Cardiac septum (tissue), 1 donor: ENCODE measurements at regions not wholly inside any gene's neighbourhood (a gene's known extent, or its start where the extent isn't known, plus 50 kb on each side); places are given as distances from the start of the nearest gene placed in this dataset.

ENCODE experiments used
- DNase-seq: peaks from one replicate; pipeline ENCODE4 v3.0.0-alpha.2; 2020; ENCODE audit warnings: low spot score
- intact Hi-C: fragments of 100-400 bp; cut with DNase I; formaldehyde crosslinking; loops from one replicate; pipeline ENCODE4 v1.14.0; 2022
- donor health status: DM: no; HTN: no; CAD: no.

DNA sequence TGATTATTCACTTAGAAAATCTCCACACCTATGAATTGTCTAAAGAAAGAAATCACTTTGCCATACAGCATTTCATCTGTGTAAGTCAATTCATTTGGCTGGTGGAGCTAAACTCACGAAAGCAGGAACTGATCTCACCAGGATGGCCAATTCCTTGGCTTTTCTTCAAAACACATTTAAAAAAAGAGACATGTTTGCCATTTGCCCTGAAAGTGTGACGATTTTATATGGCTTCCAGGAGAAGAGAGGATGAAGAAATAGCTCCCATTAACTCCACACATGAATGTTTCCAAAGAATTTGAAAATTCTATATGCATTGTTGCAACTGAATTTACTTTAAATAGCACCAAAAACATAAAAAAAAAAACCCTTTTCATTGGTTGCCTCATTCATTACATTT lies 334.7 kb downstream of the DMRT2 start:
- intact Hi-C loops: no loop called here

DNA sequence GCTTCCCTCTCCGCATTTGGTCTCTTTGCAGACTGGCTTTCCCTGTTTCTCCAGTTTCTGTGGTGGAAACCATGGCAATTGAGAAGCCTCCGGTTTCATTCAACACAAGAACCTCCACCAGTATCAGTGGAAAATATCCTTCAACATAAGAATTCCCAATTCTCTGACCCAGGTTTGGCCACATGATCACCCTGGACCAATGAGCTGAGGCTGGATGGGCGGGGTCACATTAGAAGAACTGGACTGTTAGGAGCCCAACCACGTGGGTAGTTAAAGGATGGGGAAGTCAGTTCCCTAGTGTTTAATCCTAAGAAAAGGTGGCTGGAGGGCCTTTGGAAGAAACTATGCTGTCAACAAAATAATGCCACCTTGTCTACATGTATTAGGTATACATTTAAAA lies 336.3 kb downstream of the DMRT2 start:
- intact Hi-C loops: no loop called here
- no peak for DNase-seq

More for the DNA sequence above, 334.7 kb downstream of the DMRT2 start:
- DNase-seq: no peak

DNA sequence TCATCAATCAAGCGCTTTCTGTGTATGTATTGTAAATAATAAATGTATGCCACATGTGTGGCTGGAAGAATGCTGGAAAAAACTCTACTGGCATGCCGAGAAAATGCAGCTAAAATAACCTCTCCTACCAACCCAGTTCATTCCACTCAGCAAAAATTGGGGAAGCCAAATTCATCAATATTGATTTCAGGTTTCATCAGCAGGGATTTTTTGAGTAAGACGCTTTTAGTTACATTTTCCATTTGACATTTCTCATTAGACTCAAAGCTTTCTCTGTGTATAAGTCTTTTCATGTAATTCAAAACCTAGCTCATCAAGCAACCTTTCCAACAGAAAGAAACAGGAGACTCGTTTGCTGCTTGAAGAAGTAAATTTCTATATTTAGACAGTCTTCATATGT lies 338.1 kb downstream of the DMRT2 start:
- intact Hi-C loops: no loop called here
- DNase-seq: no peak

DNA sequence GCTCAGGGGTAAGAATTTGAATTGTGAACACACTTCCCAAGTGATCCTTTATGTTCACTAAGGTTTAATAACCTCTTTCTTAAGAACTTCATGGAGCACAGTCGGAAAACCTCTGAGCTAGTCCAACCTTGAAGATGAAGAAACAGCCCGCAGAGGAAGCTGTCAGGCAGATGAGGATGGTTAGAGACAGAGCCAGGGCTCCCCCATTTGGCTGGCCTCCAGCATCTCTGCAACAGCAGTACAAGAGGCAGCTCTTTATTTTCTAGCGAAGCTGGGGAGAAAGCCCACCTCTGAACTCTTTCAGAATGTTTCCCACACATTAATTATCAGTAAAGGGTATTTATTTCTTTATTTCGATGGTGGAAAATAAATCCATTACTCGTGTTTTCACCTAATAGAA lies 350.8 kb downstream of the DMRT2 start:
- intact Hi-C loops: no loop called here
- no peak for DNase-seq

DNA sequence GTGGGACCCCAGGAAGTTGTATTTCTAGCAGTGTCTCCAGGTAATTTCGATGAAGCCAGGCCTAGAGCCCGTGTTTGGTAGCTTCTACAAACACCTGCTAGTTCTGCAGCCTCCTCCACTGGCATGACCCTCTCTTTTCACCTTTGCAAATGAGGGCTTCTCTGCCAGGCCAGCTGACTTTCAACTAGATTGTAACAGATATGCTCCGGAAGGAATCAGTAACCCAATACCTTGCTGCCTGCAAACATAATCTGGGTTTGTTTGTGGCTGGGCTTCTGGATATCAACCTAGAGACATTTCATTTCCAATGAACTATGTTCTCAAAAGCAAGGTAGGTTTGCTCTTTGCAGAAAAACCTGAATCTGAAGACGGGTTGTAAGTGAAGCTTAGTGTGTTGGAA lies 354.8 kb downstream of the DMRT2 start:
- intact Hi-C loops: no loop called here
- DNase-seq: no peak

DNA sequence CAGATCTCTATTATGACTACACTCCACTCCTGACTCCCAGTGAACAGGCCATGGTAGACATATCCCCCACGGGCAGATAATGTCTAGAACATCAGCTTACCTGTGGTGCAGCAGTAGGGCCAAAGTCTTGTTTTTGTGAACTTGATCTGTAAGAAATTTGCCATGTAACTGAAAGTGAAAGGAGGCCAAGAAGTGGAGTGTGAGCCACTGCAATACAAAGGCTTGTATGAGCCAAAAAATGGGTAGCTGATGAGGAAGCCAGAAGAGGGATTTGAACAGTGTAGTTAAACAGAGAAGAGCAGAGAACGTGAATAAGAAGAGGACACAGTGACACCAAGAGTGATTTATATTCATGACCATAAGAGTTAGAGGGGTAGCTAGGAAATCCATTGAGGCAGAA lies 361.7 kb downstream of the DMRT2 start:
- intact Hi-C loops: no loop called here
- no peak for DNase-seq

DNA sequence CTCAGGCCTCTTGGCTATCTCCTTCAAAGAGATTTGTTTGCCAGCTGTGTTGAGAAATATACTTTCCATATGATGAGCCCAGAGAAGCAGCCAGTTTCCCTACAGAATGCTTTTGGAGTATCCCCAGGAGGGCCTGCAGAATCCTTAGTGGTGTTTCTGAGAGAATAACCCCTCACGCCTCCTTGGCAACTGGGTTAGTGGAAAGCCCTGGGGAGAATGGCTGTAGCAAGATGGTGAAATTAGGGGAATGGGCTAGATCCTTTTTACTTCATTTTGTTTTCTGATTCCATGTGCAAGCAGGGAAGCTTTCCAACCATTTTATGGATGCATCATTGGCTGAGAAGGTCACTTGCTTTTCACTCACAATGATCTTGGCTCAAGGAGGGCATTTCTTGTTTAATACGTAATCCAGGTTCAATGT lies 364.6 kb downstream of the DMRT2 start:
- intact Hi-C loops: no loop called here

DNA sequence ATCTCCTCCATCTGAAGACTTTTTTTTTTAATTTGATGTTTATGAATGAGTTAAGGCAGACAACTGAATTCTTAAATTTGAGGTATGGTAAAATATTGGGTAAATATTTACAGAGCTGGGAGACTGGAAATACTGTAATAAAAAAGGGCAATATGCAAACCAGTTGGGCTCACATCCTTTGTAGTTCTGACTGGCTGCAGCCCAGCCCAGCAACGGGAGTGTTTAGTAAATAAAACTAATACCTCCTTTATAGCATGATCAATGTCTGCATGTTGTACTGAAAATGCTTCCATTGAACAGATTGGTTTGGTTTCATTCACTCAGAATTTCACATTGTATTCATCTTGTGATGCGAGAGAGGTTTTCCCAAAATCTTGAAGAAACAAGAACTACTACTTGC lies 365.0 kb downstream of the DMRT2 start:
- no peak for DNase-seq
- intact Hi-C loops: no loop called here

More for the DNA sequence above, 364.6 kb downstream of the DMRT2 start:
- no peak for DNase-seq

DNA sequence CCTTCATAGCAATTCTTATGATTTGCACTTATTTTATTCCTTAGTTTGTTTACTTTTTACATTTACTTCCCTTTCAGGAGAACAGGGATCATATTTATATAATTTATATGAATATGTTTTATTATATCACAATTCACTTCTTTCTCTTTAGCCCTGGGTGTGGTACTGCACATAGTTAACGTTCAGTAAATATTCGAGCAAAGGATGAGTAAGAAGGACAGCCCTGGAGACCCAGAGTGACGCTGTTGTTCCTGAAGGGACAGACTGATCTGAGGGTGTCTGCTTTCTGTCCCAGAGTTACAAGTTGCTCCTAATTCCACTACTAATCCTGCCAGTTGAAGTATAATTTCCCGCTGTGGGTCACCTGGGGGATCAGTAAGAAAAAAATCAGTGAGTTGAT lies 366.1 kb downstream of the DMRT2 start:
- no peak for DNase-seq
- intact Hi-C loops: no loop called here

DNA sequence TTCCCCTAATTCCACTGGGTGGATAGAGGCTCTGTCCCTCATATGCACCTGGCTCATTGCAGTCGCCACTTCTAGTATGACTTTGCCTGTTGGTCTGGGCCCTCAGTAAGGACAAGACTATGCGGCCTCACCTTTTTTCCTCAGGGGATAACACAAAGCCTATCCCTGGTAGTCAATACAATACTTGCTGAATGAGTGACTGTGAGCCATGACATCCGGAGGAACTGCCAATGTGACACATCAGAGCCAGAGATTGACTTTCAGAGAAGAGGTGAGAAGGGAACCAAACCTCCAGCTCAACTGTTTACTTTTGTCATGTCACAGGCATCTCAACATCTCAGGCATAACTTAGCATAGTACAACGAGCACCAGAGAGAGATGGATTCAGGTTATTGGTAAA lies 371.3 kb downstream of the DMRT2 start:
- DNase-seq: no peak
- intact Hi-C loops: no loop called here

DNA sequence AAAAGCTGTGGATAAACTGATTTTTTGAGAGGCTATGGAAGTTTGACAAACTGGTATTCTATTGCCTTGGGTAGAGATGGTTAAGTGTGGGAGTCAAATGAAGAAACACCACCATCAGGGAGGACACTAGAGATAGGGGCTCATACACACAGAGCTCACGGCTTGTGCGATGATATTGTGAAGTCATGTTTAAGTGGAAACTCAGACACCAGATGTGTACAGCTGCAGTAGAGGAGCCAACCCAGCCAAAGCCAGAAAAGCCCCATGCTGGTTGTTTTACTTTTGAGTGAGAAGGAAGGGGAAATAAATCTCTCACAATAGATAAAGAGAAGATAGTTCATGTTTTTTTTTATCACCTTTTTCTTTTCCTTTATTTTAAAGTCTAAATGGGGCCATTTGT lies 377.7 kb downstream of the DMRT2 start:
- intact Hi-C loops: no loop called here
- DNase-seq: no peak

DNA sequence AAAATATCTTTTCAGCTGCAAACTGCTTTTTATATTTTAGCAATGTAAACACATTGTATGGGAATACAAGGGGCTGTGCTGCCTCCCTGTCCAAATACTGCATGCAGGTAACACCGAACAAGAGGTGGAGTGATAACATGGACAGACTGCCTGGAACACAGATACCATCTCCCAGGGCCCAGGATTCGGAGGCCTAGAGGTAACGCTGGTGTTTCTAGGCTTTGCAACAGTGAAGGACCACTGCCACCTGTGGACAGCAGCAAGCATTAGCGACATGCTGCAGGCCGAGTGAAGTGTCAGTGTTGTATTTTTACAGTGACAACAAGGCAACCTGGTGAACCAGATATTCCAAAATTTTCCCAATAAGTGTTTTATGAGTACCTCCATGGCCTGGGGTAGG lies 379.1 kb downstream of the DMRT2 start:
- intact Hi-C loops: no loop called here
- DNase-seq: no peak

DNA sequence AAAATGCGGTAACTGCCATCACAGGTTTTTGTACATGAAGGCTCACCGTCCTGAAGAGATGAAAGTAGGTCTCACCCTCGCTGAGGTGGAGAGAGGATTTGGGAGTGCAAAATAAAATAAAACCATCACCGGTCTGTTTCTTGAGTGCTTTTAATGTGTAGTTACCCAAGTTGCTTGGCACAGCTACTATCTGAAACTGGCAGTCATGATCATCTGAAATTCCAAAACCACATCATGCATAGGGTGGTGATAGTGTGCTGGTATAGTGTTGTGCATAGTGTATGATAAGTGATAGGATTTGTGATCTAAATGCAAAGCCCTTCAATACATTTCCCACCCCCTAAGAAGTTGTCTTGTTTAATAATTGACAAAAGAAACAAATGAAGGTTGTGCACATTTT lies 381.3 kb downstream of the DMRT2 start:
- intact Hi-C loops: no loop called here
- no peak for DNase-seq

DNA sequence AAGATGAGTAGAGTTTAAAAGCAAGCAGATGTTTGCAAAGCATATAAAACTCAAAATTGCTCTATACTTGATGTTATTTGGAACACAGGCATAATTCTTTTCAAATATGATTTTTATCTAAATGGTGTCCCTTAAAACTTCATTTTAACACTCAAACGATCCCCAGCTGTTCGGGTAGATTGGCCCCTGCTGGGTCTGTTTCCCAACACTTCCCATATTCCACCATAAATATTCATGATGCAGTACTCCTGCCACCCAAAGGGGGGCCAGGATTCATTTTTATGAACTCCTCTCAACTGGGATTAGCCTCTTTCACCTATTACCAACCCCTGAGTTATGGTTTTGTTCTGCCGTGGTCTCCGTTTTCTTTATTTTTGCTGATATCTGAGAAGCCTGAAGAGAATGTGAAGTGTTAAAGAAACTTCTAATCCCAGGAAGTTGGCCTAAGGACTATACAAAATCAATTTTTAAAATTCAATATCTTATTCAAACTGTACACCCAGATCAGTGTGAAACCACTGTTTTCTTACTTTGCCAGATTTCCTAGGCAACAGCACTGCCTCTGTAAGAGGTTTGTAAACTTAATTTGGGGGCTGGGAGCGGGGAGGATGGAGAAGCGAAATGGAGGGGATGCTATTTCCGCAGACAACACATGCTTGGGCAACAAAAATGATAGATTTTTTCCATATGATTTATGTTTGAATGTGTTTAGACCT lies 384.1 kb downstream of the DMRT2 start:
- intact Hi-C loops: no loop called here
- DNase-seq: no peak

DNA sequence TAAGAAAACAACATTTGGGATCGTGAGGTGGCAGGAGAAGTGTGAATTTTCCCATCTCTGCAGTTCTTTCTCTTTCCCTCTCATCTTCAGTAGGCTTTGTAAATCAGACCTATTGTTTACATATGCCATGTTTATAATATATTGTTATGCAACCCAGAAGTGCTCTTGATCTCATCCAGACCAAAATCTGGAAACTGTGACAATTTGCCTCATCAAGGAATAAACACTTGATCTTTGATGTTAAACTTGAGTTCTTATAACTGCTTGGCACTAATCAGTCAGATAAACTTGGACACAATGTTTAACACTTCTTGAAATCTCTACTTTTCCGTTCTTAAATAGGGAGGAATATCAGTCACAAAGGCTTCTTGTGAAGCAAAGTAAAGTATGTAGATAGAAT lies 384.7 kb downstream of the DMRT2 start:
- intact Hi-C loops: no loop called here
- no peak for DNase-seq

DNA sequence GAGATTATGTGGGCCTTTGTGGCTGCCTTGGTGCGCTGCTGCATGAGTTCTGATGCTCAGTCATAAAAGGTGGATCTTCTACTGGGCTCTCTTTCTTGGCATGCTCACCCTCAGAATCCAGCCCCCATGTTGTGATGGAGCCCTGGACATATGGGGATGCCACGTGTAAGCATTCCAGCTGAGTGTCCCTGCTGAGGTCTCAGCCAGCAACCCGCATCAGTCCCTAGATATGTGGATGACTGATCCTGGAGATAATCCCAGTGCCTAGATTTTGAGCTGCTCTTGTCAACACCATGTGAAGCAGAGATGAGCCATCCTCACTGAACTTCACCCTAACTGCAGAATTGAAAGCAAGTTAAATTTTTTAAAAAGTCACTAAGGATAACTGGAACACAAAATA lies 390.1 kb downstream of the DMRT2 start:
- intact Hi-C loops: no loop called here
- no peak for DNase-seq

DNA sequence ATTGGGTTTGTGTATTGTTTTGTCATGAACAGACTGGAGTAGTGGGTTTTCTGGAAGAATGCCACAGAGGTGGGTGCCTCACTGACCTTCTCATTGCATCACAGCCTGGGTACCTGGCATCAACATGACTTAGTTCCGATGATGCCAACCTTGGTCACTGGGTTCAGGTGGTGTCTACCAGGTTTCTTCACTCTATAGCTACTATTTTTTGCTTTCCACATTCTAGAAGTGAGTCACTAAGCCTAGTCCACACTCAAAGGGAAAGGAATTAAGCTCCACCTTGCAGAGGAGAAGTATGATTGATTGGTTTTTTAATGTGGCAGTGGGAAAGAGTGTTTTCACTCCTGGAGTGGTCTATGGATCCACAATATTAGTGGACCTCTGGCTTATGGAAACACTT lies 391.9 kb downstream of the DMRT2 start:
- DNase-seq: no peak
- intact Hi-C loops: no loop called here

DNA sequence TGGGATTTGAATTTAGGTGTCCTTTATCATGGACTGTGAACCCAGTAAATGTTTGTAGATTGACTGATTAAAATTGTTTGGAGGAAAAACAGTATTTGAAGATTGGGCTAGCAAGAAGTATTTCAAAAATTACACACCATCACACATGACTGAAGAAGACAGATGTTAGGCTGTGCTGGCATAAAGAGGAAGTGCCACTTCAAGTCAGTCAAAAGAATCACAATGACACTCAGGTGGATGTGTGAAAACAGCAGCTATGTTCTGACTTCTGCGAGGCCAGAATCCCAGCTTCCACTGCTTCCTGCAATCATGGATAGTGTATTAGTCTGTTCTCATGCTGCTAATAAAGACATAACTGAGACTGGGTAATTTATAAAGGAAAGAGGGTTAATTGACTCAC lies 393.3 kb downstream of the DMRT2 start:
- DNase-seq: no peak
- intact Hi-C loops: no loop called here

DNA sequence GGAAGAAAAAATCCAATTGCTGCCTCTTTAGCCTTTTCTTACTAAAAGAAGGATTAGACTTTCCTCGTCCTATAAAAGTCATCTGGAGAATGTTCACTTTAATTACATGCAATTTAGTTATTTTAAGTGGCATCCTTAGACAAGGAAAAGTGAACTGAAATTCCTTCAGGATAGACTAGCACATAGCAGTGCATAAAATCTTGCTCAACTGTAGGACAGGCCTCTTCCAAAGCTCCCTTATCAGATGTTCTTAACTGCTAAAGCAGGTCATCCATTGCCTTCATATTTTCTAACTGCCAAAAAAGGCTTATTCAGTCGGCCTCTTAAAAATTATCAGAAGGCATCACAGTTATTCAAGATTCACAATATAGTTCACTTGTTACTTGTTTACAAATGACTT lies 396.5 kb downstream of the DMRT2 start:
- no peak for DNase-seq
- intact Hi-C loops: no loop called here

DNA sequence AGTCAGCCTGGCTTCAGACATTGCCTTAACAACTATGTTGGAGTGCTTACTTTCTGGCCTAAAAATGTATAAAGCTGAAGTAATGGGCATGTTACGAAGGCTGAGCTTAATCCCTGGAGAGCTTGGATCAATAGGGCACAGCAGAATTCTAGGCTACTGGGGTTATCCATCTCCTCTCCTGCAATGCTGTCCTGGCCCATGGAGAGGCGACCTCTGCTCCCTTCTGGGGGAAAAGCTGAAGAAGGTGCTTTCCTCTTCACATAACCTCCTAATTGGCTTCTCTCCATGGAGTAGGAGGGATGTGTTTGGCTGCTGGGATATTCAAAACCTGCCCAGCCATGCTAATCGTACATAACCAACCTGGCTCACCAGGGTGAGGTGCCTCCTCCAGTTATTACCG lies 403.5 kb downstream of the DMRT2 start:
- no peak for DNase-seq
- intact Hi-C loops: no loop called here

DNA sequence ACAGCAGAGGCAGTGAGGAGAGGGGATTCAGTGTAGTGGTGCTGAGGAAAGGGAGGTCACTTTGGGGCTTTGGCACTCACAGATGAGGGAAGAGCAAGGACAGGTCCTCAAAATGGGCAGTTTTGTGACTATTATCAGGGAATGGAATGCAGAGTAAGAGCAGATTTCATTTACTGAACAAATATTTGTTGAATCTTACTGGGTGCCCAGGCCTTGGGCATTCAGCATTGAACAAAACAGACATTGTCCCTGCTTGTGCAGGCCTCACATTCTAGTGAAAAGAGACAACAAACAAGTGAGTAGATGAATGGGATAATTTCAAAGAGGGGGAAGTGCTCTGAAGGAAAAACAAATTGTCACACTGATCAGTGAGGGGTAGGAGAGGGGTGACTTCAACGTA lies 404.1 kb downstream of the DMRT2 start:
- intact Hi-C loops: no loop called here
- DNase-seq: no peak

DNA sequence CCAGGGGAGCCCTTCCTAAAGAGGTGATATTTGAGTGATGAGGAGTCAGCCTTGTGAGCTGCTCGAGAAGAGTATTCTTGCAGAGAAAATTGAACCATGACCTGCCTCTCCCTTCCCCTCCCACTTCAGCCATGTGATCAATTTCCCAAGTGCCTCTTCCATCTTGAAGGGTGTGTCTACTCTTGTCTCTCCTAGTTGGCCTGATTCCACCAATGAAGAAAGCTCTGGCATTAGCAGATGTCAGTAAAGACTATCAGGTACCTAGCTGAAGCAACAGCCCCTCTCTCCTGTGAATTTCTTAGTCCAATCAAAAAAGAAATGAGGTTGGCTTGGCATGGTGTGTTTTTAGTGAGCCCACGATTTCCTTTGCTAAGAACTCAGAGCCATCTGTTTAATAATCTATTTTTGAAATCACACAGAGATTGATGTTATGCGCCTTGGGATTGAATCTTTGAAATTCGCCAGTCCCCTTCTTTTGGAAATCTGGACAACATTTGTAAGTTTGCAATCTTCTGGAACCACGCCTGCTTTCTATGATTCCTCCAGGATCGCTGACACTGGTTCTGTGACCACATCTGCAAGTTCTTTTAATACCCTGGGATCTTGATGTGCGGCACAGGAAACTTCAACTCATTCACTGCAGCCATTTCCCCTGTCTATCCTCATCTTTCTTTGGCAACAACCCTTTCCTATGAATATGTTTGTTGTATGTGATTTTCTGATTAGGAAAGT lies 404.6 kb downstream of the DMRT2 start:
- intact Hi-C loops: no loop called here
- no peak for DNase-seq
